Lung (tissue), 11 donors: ENCODE measurements at regions not wholly inside any gene's neighbourhood (a gene's known extent, or its start where the extent isn't known, plus 50 kb on each side); places are given as distances from the start of the nearest gene placed in this dataset.

Experiments
- ATAC-seq: fragments of 200-7000 bp; cut with Tn5 transposase; one replicate; pipeline ENCODE4 v1.9.1; 2020; ENCODE audit warnings: moderate number of reproducible peaks; ENCODE audit not compliant: insufficient read depth, low FRiP score
- DNase-seq, 3 donors: peaks; one replicate each; pipeline ENCODE4 v3.0.0-alpha.2; 2013 to 2017
- H3K27ac ChIP-seq, 2 donors: one replicate each; pipeline ENCODE4 v1.5.1; 2013; ENCODE audit warnings: mild to moderate bottlenecking in 2 of 2, moderate library complexity in 2 of 2, control low read depth in 1 of 2, inconsistent platforms in 1 of 2, low read depth in 1 of 2, low read length in 1 of 2
- H3K27me3 ChIP-seq, 3 donors: one replicate each; pipeline ENCODE4 v1.5.1; 2013; ENCODE audit warnings: low read length in 2 of 3; ENCODE audit not compliant: control insufficient read depth in 3 of 3, insufficient read depth in 3 of 3
- H3K36me3 ChIP-seq, 4 donors: one replicate each; pipeline ENCODE4 v1.5.1; 2013; ENCODE audit warnings: low read length in 4 of 4, mild to moderate bottlenecking in 1 of 4, moderate library complexity in 1 of 4; ENCODE audit not compliant: control insufficient read depth in 4 of 4, insufficient read depth in 4 of 4
- H3K4me1 ChIP-seq, 5 donors: one replicate each; pipeline ENCODE4 v1.5.1; 2013; ENCODE audit warnings: low read length in 5 of 5, mild to moderate bottlenecking in 2 of 5, moderate library complexity in 1 of 5; ENCODE audit not compliant: control insufficient read depth in 5 of 5, insufficient read depth in 5 of 5
- H3K4me3 ChIP-seq: one replicate; pipeline ENCODE4 v1.5.1; 2013; ENCODE audit warnings: mild to moderate bottlenecking, control low read depth, moderate library complexity
- H3K9ac ChIP-seq, 2 donors: one replicate each; pipeline ENCODE4 v1.5.1; 2013; ENCODE audit warnings: low read length in 2 of 2, control low read depth in 1 of 2; ENCODE audit not compliant: insufficient read depth in 1 of 2
- H3K9me3 ChIP-seq, 4 donors: one replicate each; pipeline ENCODE4 v1.5.1; 2013; ENCODE audit warnings: low read length in 3 of 4, mild to moderate bottlenecking in 1 of 4, moderate library complexity in 1 of 4; ENCODE audit not compliant: control insufficient read depth in 4 of 4, insufficient read depth in 3 of 4
- CTCF ChIP-seq: IDR thresholded peaks from 2 replicates; pipeline ENCODE4 v1.5.1; 2012; ENCODE audit warnings: mild to moderate bottlenecking; ENCODE audit errors: control extremely low read depth, extremely low read depth
- WGBS, 2 donors: extraction: QIAGEN DNeasy Blood & Tissue Kit; methylation state at CpG; one replicate each; pipeline ENCODE4 v1.1.7; 2013; 5-methylcytosine and 5-hydroxymethylcytosine counted together
- donor health status: control.
- donor health status: control.
- donor health status: Bipolar disorder and iron deficiency.
- donor health status: healthy.
- donor health status: DM: yes; HTN: yes; CAD: no.

GRCh38 chr2:234640657-234641056 lies 143.8 kb upstream of the ARL4C start:
- DNase-seq = no peak
- no peaks in the 10 kb centered on the region for H3K36me3 ChIP-seq
- H3K9me3 ChIP-seq = peaks cover 0 to 3% (median 2%) of the 10 kb centered on the region in 4 donors
- no peaks in the 10 kb centered on the region for H3K4me1 ChIP-seq
- H3K9ac ChIP-seq = no peak overlapping the region
- H3K27ac ChIP-seq = no peak overlapping the region
- H3K27me3 ChIP-seq = no peaks in the 10 kb centered on the region
- 83 to 96% methylated on average over 1 of the region's 1 CpG for WGBS, 2 donors
- ATAC-seq = no peak
- TF ChIP-seq CTCF = no peak
- H3K4me3 ChIP-seq = no peak overlapping the region

- Histone ChIP-seq H3K9me3 (peaks cover 0 to 3% (median 0%) of the 10 kb centered on the region in 4 donors), H3K9ac (no peak overlapping the region), H3K27me3 (no peaks in the 10 kb centered on the region), H3K4me1 (no peaks in the 10 kb centered on the region), H3K27ac (no peak overlapping the region), H3K36me3 (no peaks in the 10 kb centered on the region), H3K4me3 (no peak overlapping the region)
- TF ChIP-seq CTCF = no peak
- no peak for DNase-seq
- no peak for ATAC-seq
- WGBS, 2 donors = 98 to 100% methylated on average over 1 of the region's 1 CpG
Measured at GRCh38 chr2:234638966-234639365, 142.1 kb upstream of the ARL4C start.

GRCh38 chr2:234635284-234635683 lies 138.4 kb upstream of the ARL4C start:
- WGBS, 2 donors = 89 to 90% methylated on average over 1 of the region's 1 CpG
- ATAC-seq = no peak

More at GRCh38 chr2:234635284-234635683, 138.4 kb upstream of the ARL4C start:
- DNase-seq = peak in 1 of 3 donors; percentile 25
- no peak for TF ChIP-seq CTCF
- Histone ChIP-seq H3K27ac (no peak overlapping the region), H3K36me3 (no peaks in the 10 kb centered on the region), H3K27me3 (no peaks in the 10 kb centered on the region), H3K4me3 (no peak overlapping the region), H3K9ac (no peak overlapping the region), H3K4me1 (peaks cover 0 to 28% (median 7%) of the 10 kb centered on the region in 5 donors), H3K9me3 (no peaks in the 10 kb centered on the region)
